ENCODE measurements at regions not wholly inside any gene's neighbourhood (a gene's known extent, or its start where the extent isn't known, plus 50 kb on each side); places are given as distances from the start of the nearest gene placed in this dataset.

- no peak for DNase-seq (ENCODE audit: low spot score)
- no peaks in the 10 kb centered on the region for H3K9me3 Mint-ChIP-seq (ENCODE audit: unreplicated experiment)
- peaks cover 5% of the 10 kb centered on the region for H3K4me1 Mint-ChIP-seq (ENCODE audit: unreplicated experiment)
- H3K36me3 Mint-ChIP-seq (ENCODE audit: low read depth, unreplicated experiment), result no peaks in the 10 kb centered on the region
- H3K27ac Mint-ChIP-seq (ENCODE audit: unreplicated experiment), result no peak overlapping the region
- peaks cover 9% of the 10 kb centered on the region for H3K27me3 Mint-ChIP-seq (ENCODE audit: unreplicated experiment)
- no peak overlapping the region for H3K4me3 Mint-ChIP-seq (ENCODE audit: unreplicated experiment)
- no peak for TF ChIP-seq CTCF (IDR thresholded peaks at IDR 0.05; ENCODE audit: unreplicated experiment)
These were observed 89.8 kb upstream of the COL5A1 start for GRCh38 chr9:134551644-134552348.

GRCh38 chr9:134552349-134552990 is 89.1 kb upstream of the COL5A1 start:
- Mint-ChIP-seq H3K27me3 (ENCODE audit: unreplicated experiment) (peaks cover 12% of the 10 kb centered on the region), H3K9me3 (ENCODE audit: unreplicated experiment) (no peaks in the 10 kb centered on the region), H3K36me3 (ENCODE audit: low read depth, unreplicated experiment) (no peaks in the 10 kb centered on the region), H3K4me3 (ENCODE audit: unreplicated experiment) (no peak overlapping the region), H3K4me1 (ENCODE audit: unreplicated experiment) (peaks cover 5% of the 10 kb centered on the region), H3K27ac (ENCODE audit: unreplicated experiment) (no peak overlapping the region)
- no peak for DNase-seq (ENCODE audit: low spot score)
- TF ChIP-seq CTCF (IDR thresholded peaks at IDR 0.05; ENCODE audit: unreplicated experiment), result no peak

- peaks cover 12% of the 10 kb centered on the region for H3K27me3 Mint-ChIP-seq (ENCODE audit: unreplicated experiment)
- no peak overlapping the region for H3K4me3 Mint-ChIP-seq (ENCODE audit: unreplicated experiment)
- no peak for DNase-seq (ENCODE audit: low spot score)
- TF ChIP-seq CTCF (IDR thresholded peaks at IDR 0.05; ENCODE audit: unreplicated experiment), result no peak
- peaks cover 5% of the 10 kb centered on the region for H3K4me1 Mint-ChIP-seq (ENCODE audit: unreplicated experiment)
- H3K9me3 Mint-ChIP-seq (ENCODE audit: unreplicated experiment), result no peaks in the 10 kb centered on the region
- H3K36me3 Mint-ChIP-seq (ENCODE audit: low read depth, unreplicated experiment), result no peaks in the 10 kb centered on the region
- no peak overlapping the region for H3K27ac Mint-ChIP-seq (ENCODE audit: unreplicated experiment)
These were observed 88.3 kb upstream of the COL5A1 start for GRCh38 chr9:134553061-134553891.

- Mint-ChIP-seq H3K27me3 (ENCODE audit: unreplicated experiment) (peaks cover 12% of the 10 kb centered on the region), H3K4me3 (ENCODE audit: unreplicated experiment) (no peak overlapping the region), H3K36me3 (ENCODE audit: low read depth, unreplicated experiment) (no peaks in the 10 kb centered on the region), H3K9me3 (ENCODE audit: unreplicated experiment) (no peaks in the 10 kb centered on the region), H3K27ac (ENCODE audit: unreplicated experiment) (no peak overlapping the region), H3K4me1 (ENCODE audit: unreplicated experiment) (peaks cover 5% of the 10 kb centered on the region)
- DNase-seq (ENCODE audit: low spot score), result no peak
- TF ChIP-seq CTCF (IDR thresholded peaks at IDR 0.05; ENCODE audit: unreplicated experiment), result no peak
These were observed 87.6 kb upstream of the COL5A1 start for GRCh38 chr9:134553996-134554372.
